NCI-H1092 (cell line): ENCODE measurements at regions not wholly inside any gene's neighbourhood (a gene's known extent, or its start where the extent isn't known, plus 50 kb on each side); places are given as distances from the start of the nearest gene placed in this dataset.
"Not testable (repeated sequence)": the region's sequence is repeated elsewhere in the genome, so short reads cannot be mapped to it uniquely, and the experiment has no call there.

Source experiments
- DNase-seq: peaks from one replicate; lab custom pipeline; 2025; lab: John Stamatoyannopoulos, UW

GRCh38 chr6:105881608-105882007 lies 204.5 kb upstream of the PRDM1 start:
- DNase-seq = no peak

- DNase-seq = no peak
These were observed 206.1 kb upstream of the PRDM1 start for GRCh38 chr6:105880030-105880492.

- DNase-seq = no peak
These were observed 207.0 kb upstream of the PRDM1 start for GRCh38 chr6:105879146-105879545.

- DNase-seq = no peak
These were observed 210.0 kb upstream of the PRDM1 start for GRCh38 chr6:105875974-105876640.

GRCh38 chr6:105874835-105875626 lies 211.1 kb upstream of the PRDM1 start:
- DNase-seq = no peak

- DNase-seq = no peak
These were observed 212.3 kb upstream of the PRDM1 start for GRCh38 chr6:105873799-105874198.

GRCh38 chr6:105873211-105873704 lies 212.9 kb upstream of the PRDM1 start:
- DNase-seq = no peak

- no peak for DNase-seq
These were observed 213.9 kb upstream of the PRDM1 start for GRCh38 chr6:105872249-105872648.

- no peak for DNase-seq
These were observed 214.6 kb upstream of the PRDM1 start for GRCh38 chr6:105871542-105871941.

- no peak for DNase-seq
These were observed 216.2 kb upstream of the PRDM1 start for GRCh38 chr6:105869835-105870440.

GRCh38 chr6:105868823-105869460 lies 217.2 kb upstream of the PRDM1 start:
- no peak for DNase-seq

- DNase-seq = no peak
These were observed 218.3 kb upstream of the PRDM1 start for GRCh38 chr6:105867821-105868220.

GRCh38 chr6:105867277-105867676 lies 218.9 kb upstream of the PRDM1 start:
- no peak for DNase-seq

GRCh38 chr6:105862936-105863607 lies 223.1 kb upstream of the PRDM1 start:
- DNase-seq = no peak

- not testable (repeated sequence) for DNase-seq
These were observed 225.2 kb upstream of the PRDM1 start for GRCh38 chr6:105860927-105861326.

- no peak for DNase-seq
These were observed 226.7 kb upstream of the PRDM1 start for GRCh38 chr6:105859457-105859856.

- not testable (repeated sequence) for DNase-seq
These were observed 227.5 kb upstream of the PRDM1 start for GRCh38 chr6:105858639-105859038.

- DNase-seq = no peak
These were observed 230.7 kb upstream of the PRDM1 start for GRCh38 chr6:105855433-105855832.

- not testable (repeated sequence) for DNase-seq
These were observed 232.2 kb upstream of the PRDM1 start for GRCh38 chr6:105853979-105854378.

GRCh38 chr6:105851606-105852005 lies 234.5 kb upstream of the PRDM1 start:
- DNase-seq = no peak

- DNase-seq = no peak
These were observed 235.0 kb upstream of the PRDM1 start for GRCh38 chr6:105851113-105851580.
